Heart left ventricle (tissue), 13 donors: ENCODE measurements at regions not wholly inside any gene's neighbourhood (a gene's known extent, or its start where the extent isn't known, plus 50 kb on each side); places are given as distances from the start of the nearest gene placed in this dataset.

Experiments
- POLR2A ChIP-seq, 2 donors: fragments of 450-650 bp; IDR thresholded peaks; one replicate each; pipeline ENCODE4 v1.6.1; 2017; ENCODE audit warnings: antibody characterized with exemption in 2 of 2, mild to moderate bottlenecking in 2 of 2, moderate library complexity in 2 of 2
- TF ChIP-seq, protein P1 (sequence below), 12 donors: fragments of 200-600 bp; sonication (generic) in 4 of 12; IDR thresholded peaks; one replicate each; pipeline versions ENCODE4 v1.5.0 to v1.8.0; 2018 to 2022; ENCODE audit warnings: antibody characterized with exemption in 12 of 12, mild to moderate bottlenecking in 5 of 12
- donor health status: ischemic (EF 13 %, LVEDD 7.1; RV severe dilation, severe dysfunction).
- donor health status: DM: no; HTN: yes; CAD: no.
- donor health status: DM: no; HTN: no; CAD: no.
- donor health status: ischemic (EF 25% LVEDD 6.9; RV normal size, moderate dysfunction).
- donor health status: ischemic (EF 25% LVEDD 5.7; RV mildly dilated, moderate dysfunction).
- donor health status: ischemic (EF 35%, LVEDD 5.7; RV mildly dilated, moderate dysfunction).
- donor health status: nonischemic (EF 11% LVEDD 7.7; RV severe dilation, severe dysfunction).
- donor health status: DM: yes; HTN: yes; CAD: no.
- donor health status: PGD.
- donor health status: ischemic (EF 29% LVEDD 5.4; RV normal size, mild dysfunction).
- donor health status: nonischemic (EF 23%, LVEDD 6.1; RV moderate dilation, normal function).

GRCh38 chr13:91122766-91123165 lies 224.7 kb upstream of the MIR17HG start:
- TF ChIP-seq, protein P1, sequence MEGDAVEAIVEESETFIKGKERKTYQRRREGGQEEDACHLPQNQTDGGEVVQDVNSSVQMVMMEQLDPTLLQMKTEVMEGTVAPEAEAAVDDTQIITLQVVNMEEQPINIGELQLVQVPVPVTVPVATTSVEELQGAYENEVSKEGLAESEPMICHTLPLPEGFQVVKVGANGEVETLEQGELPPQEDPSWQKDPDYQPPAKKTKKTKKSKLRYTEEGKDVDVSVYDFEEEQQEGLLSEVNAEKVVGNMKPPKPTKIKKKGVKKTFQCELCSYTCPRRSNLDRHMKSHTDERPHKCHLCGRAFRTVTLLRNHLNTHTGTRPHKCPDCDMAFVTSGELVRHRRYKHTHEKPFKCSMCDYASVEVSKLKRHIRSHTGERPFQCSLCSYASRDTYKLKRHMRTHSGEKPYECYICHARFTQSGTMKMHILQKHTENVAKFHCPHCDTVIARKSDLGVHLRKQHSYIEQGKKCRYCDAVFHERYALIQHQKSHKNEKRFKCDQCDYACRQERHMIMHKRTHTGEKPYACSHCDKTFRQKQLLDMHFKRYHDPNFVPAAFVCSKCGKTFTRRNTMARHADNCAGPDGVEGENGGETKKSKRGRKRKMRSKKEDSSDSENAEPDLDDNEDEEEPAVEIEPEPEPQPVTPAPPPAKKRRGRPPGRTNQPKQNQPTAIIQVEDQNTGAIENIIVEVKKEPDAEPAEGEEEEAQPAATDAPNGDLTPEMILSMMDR (IDR thresholded peaks at IDR 0.05): no peak
- TF ChIP-seq POLR2A (IDR thresholded peaks at IDR 0.05): no peak
